NCI-H1694 (cell line): ENCODE measurements at regions not wholly inside any gene's neighbourhood (a gene's known extent, or its start where the extent isn't known, plus 50 kb on each side); places are given as distances from the start of the nearest gene placed in this dataset.
"Not testable (repeated sequence)": the region's sequence is repeated elsewhere in the genome, so short reads cannot be mapped to it uniquely, and the experiment has no call there.

Source experiments
- DNase-seq: peaks from one replicate; lab custom pipeline; 2025; lab: John Stamatoyannopoulos, UW

GRCh38 chr2:11877764-11878163 is 131.3 kb downstream of the LPIN1 start:
- no peak for DNase-seq

- not testable (repeated sequence) for DNase-seq
Measured at GRCh38 chr2:11885253-11885652, 138.8 kb downstream of the LPIN1 start.

- DNase-seq = not testable (repeated sequence)
Measured at GRCh38 chr2:11886899-11887298, 140.5 kb downstream of the LPIN1 start.

- DNase-seq = no peak
Measured at GRCh38 chr2:11889101-11889850, 142.8 kb downstream of the LPIN1 start.

- DNase-seq = no peak
Measured at GRCh38 chr2:11889854-11890253, 143.4 kb downstream of the LPIN1 start.

GRCh38 chr2:11891028-11891427 is 144.6 kb downstream of the LPIN1 start:
- DNase-seq = no peak

GRCh38 chr2:11891671-11892440 is 145.4 kb downstream of the LPIN1 start:
- DNase-seq = no peak

- DNase-seq = no peak
Measured at GRCh38 chr2:11896386-11896785, 150.0 kb downstream of the LPIN1 start.

- DNase-seq = no peak
Measured at GRCh38 chr2:11898576-11898975, 152.1 kb downstream of the LPIN1 start.

- DNase-seq = no peak
Measured at GRCh38 chr2:11899264-11899818, 152.9 kb downstream of the LPIN1 start.

- not testable (repeated sequence) for DNase-seq
Measured at GRCh38 chr2:11900891-11901290, 154.5 kb downstream of the LPIN1 start.

GRCh38 chr2:11901351-11902069 is 155.1 kb downstream of the LPIN1 start:
- no peak for DNase-seq

- no peak for DNase-seq
Measured at GRCh38 chr2:11903085-11903606, 156.7 kb downstream of the LPIN1 start.

- DNase-seq = no peak
Measured at GRCh38 chr2:11904029-11904428, 157.6 kb downstream of the LPIN1 start.

GRCh38 chr2:11904941-11905340 is 158.5 kb downstream of the LPIN1 start:
- DNase-seq = no peak

GRCh38 chr2:11907190-11907589 is 160.8 kb downstream of the LPIN1 start:
- no peak for DNase-seq

- DNase-seq = no peak
Measured at GRCh38 chr2:11910971-11911370, 164.5 kb downstream of the LPIN1 start.

- DNase-seq = no peak
Measured at GRCh38 chr2:11912980-11913379, 166.5 kb downstream of the LPIN1 start.

GRCh38 chr2:11914455-11914854 is 168.0 kb downstream of the LPIN1 start:
- no peak for DNase-seq

GRCh38 chr2:11915650-11916049 is 169.2 kb downstream of the LPIN1 start:
- DNase-seq = no peak

GRCh38 chr2:11919953-11920352 is 173.5 kb downstream of the LPIN1 start:
- DNase-seq = no peak

- DNase-seq = no peak
Measured at GRCh38 chr2:11920993-11921583, 174.7 kb downstream of the LPIN1 start.
